MM.1S (cell line): ENCODE measurements at regions not wholly inside any gene's neighbourhood (a gene's known extent, or its start where the extent isn't known, plus 50 kb on each side); places are given as distances from the start of the nearest gene placed in this dataset.

Source experiments
- EZH2 ChIP-seq: fragments of 300-600 bp; sonication (generic); optimal IDR thresholded peaks from 2 replicates; pipeline ENCODE3; 2017; ENCODE audit warnings: low read depth, mild to moderate bottlenecking, antibody characterized with exemption, low read length, mixed read lengths
- TF ChIP-seq, protein P1 (sequence below): fragments of 300-600 bp; sonication (generic); IDR thresholded peaks from 2 replicates; pipeline ENCODE4 v1.5.1; 2016; ENCODE audit warnings: antibody characterized with exemption, low read length, mixed read lengths

DNA sequence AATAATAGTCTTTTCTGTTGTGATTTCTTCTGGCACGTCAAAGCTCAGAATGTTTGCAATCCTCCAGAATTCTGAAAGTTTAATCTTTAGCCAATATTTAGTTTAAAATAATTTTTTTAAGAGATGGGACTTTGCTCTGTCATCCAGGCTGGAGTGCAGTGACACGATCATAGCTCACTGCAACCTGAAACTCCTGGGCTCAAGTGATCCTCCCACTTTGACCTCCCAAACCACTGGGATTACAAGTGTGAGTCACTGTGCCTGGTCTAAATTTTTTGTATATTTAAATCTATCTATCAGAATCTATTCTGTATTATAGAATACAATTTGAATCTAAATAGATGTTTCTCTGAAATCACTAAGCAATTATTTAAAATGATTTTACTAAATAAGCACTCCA is 572.7 kb downstream of the VRK1 start:
- no peak for TF ChIP-seq EZH2
- TF ChIP-seq, protein P1, sequence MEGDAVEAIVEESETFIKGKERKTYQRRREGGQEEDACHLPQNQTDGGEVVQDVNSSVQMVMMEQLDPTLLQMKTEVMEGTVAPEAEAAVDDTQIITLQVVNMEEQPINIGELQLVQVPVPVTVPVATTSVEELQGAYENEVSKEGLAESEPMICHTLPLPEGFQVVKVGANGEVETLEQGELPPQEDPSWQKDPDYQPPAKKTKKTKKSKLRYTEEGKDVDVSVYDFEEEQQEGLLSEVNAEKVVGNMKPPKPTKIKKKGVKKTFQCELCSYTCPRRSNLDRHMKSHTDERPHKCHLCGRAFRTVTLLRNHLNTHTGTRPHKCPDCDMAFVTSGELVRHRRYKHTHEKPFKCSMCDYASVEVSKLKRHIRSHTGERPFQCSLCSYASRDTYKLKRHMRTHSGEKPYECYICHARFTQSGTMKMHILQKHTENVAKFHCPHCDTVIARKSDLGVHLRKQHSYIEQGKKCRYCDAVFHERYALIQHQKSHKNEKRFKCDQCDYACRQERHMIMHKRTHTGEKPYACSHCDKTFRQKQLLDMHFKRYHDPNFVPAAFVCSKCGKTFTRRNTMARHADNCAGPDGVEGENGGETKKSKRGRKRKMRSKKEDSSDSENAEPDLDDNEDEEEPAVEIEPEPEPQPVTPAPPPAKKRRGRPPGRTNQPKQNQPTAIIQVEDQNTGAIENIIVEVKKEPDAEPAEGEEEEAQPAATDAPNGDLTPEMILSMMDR = no peak
